ENCODE measurements at regions not wholly inside any gene's neighbourhood (a gene's known extent, or its start where the extent isn't known, plus 50 kb on each side); places are given as distances from the start of the nearest gene placed in this dataset.
"Not testable (repeated sequence)": the region's sequence is repeated elsewhere in the genome, so short reads cannot be mapped to it uniquely, and the experiment has no call there.

GRCh38 chr13:54132720-54133119, 1104.1 kb downstream of the OLFM4 start:
- TF ChIP-seq, protein P1, sequence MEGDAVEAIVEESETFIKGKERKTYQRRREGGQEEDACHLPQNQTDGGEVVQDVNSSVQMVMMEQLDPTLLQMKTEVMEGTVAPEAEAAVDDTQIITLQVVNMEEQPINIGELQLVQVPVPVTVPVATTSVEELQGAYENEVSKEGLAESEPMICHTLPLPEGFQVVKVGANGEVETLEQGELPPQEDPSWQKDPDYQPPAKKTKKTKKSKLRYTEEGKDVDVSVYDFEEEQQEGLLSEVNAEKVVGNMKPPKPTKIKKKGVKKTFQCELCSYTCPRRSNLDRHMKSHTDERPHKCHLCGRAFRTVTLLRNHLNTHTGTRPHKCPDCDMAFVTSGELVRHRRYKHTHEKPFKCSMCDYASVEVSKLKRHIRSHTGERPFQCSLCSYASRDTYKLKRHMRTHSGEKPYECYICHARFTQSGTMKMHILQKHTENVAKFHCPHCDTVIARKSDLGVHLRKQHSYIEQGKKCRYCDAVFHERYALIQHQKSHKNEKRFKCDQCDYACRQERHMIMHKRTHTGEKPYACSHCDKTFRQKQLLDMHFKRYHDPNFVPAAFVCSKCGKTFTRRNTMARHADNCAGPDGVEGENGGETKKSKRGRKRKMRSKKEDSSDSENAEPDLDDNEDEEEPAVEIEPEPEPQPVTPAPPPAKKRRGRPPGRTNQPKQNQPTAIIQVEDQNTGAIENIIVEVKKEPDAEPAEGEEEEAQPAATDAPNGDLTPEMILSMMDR (IDR thresholded peaks at IDR 0.05) = not testable (repeated sequence)
- not testable (repeated sequence) for TF ChIP-seq POLR2A (IDR thresholded peaks at IDR 0.05)

Data from Peyer's patch (tissue), 4 donors.